A673 (cell line): ENCODE measurements at regions not wholly inside any gene's neighbourhood (a gene's known extent, or its start where the extent isn't known, plus 50 kb on each side); places are given as distances from the start of the nearest gene placed in this dataset.

ENCODE experiments used
- CTCF ChIP-seq: fragments of 300-800, 200-600 bp; sonication (generic); conservative IDR thresholded peaks from 2 replicates; pipeline ENCODE4 v1.5.1; 2017; ENCODE audit warnings: low read depth, mild to moderate bottlenecking, antibody characterized with exemption, low read length, moderate library complexity, mixed read lengths
- EZH2 ChIP-seq: fragments of 200-600 bp; sonication (generic); IDR thresholded peaks from 2 replicates; pipeline ENCODE4 v1.6.1; 2017; ENCODE audit warnings: borderline replicate concordance, low read depth, mild to moderate bottlenecking, mixed read lengths, antibody characterized with exemption, low read length; ENCODE audit not compliant: poor library complexity, severe bottlenecking

GRCh38 chr11:115676206-115676605 is 172.0 kb upstream of the CADM1 start:
- TF ChIP-seq CTCF (no peak), EZH2 (no peak)
